ENCODE measurements at regions not wholly inside any gene's neighbourhood (a gene's known extent, or its start where the extent isn't known, plus 50 kb on each side); places are given as distances from the start of the nearest gene placed in this dataset.

DNA sequence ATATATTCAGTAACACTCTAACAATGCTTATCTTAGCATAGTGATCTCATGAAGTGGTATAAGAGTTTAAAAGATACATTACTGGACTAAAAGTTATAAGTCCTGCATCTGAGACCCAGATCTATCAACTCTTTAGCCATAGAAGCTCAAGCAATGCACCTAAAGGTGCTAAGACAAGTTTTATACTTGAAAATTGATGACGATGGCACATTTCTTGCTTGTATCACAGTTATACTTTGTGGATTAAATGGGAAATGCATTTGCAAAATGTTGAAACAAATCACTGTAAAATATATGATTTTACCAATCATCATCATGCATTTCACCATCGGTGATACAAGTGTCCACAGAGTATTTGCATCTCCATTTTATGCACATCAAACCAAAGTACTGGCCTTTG is 525.3 kb upstream of the ZNF385D start:
- Mint-ChIP-seq H3K27me3 (ENCODE audit: unreplicated experiment) (no peaks in the 10 kb centered on the region), H3K27ac (ENCODE audit: unreplicated experiment) (no peak overlapping the region), H3K4me3 (ENCODE audit: low read depth, unreplicated experiment) (no peak overlapping the region), H3K36me3 (ENCODE audit: insufficient read depth, unreplicated experiment) (no peaks in the 10 kb centered on the region), H3K9me3 (ENCODE audit: low read depth, unreplicated experiment) (no peaks in the 10 kb centered on the region), H3K4me1 (ENCODE audit: low read depth, unreplicated experiment) (no peaks in the 10 kb centered on the region)
- intact Hi-C loops (cut with micrococcal nuclease; ENCODE audit: unreplicated experiment) = no loop called here
- TF ChIP-seq, protein P1, sequence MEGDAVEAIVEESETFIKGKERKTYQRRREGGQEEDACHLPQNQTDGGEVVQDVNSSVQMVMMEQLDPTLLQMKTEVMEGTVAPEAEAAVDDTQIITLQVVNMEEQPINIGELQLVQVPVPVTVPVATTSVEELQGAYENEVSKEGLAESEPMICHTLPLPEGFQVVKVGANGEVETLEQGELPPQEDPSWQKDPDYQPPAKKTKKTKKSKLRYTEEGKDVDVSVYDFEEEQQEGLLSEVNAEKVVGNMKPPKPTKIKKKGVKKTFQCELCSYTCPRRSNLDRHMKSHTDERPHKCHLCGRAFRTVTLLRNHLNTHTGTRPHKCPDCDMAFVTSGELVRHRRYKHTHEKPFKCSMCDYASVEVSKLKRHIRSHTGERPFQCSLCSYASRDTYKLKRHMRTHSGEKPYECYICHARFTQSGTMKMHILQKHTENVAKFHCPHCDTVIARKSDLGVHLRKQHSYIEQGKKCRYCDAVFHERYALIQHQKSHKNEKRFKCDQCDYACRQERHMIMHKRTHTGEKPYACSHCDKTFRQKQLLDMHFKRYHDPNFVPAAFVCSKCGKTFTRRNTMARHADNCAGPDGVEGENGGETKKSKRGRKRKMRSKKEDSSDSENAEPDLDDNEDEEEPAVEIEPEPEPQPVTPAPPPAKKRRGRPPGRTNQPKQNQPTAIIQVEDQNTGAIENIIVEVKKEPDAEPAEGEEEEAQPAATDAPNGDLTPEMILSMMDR (IDR thresholded peaks at IDR 0.05; ENCODE audit: unreplicated experiment) = no peak
- CTCF ChIA-PET = no interaction called here
- no TSS peak for BruUV-seq (replicated peaks)
- DNase-seq = no peak

DNA sequence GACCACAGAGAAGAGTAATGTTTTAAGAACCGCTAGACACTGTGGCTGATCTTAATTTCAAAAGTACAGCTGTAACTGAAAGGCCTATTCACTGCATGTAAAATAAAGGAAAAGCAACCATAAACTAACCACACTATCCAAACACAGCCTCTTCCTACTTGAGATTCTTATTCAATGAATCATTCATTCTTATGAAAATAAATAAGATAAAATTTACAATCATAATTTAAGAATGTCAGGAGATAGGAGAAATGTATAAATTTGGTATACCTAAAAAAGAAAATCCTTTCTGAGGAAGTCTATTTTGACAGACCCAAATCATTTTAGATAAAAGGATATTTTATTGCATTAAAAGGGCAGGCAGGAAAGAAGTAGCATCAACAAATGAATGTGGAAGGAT is 533.5 kb upstream of the ZNF385D start:
- H3K4me3 Mint-ChIP-seq (ENCODE audit: low read depth, unreplicated experiment) = no peak overlapping the region
- no peaks in the 10 kb centered on the region for H3K27me3 Mint-ChIP-seq (ENCODE audit: unreplicated experiment)
- intact Hi-C loops (cut with micrococcal nuclease; ENCODE audit: unreplicated experiment) = no loop called here
- CTCF ChIA-PET = no interaction called here
- H3K36me3 Mint-ChIP-seq (ENCODE audit: insufficient read depth, unreplicated experiment) = no peaks in the 10 kb centered on the region
- TF ChIP-seq, protein P1 (IDR thresholded peaks at IDR 0.05; ENCODE audit: unreplicated experiment) = no peak
- BruUV-seq (replicated peaks) = no TSS peak
- H3K4me1 Mint-ChIP-seq (ENCODE audit: low read depth, unreplicated experiment) = no peaks in the 10 kb centered on the region
- H3K9me3 Mint-ChIP-seq (ENCODE audit: low read depth, unreplicated experiment) = peaks cover 3% of the 10 kb centered on the region
- no peak overlapping the region for H3K27ac Mint-ChIP-seq (ENCODE audit: unreplicated experiment)
- no peak for DNase-seq

DNA sequence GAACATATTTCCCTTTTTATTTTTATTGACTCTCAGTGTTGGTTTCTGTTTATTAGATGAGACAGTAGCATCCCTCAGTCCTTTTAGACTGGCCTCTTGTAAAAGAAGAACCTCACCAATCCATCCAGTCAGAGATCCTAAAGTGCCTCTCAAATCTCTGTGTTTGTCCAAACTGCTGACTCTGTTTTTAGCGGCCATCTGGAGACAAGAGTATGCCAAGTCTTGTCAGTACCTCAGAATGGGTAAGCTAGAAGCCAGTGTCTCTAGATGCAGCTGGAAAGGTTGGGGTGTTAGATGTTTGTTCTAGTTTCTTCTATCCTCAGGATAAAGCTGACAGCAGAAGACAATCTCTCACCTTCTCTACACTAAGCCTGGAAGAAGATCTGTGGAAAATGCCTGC is 537.7 kb upstream of the ZNF385D start:
- DNase-seq = no peak
- Mint-ChIP-seq H3K36me3 (ENCODE audit: insufficient read depth, unreplicated experiment) (no peaks in the 10 kb centered on the region), H3K9me3 (ENCODE audit: low read depth, unreplicated experiment) (peaks cover 3% of the 10 kb centered on the region), H3K4me3 (ENCODE audit: low read depth, unreplicated experiment) (no peak overlapping the region), H3K27me3 (ENCODE audit: unreplicated experiment) (no peaks in the 10 kb centered on the region), H3K4me1 (ENCODE audit: low read depth, unreplicated experiment) (no peaks in the 10 kb centered on the region), H3K27ac (ENCODE audit: unreplicated experiment) (no peak overlapping the region)
- intact Hi-C loops (cut with micrococcal nuclease; ENCODE audit: unreplicated experiment) = no loop called here
- CTCF ChIA-PET = no interaction called here
- no TSS peak for BruUV-seq (replicated peaks)
- TF ChIP-seq, protein P1 (IDR thresholded peaks at IDR 0.05; ENCODE audit: unreplicated experiment) = no peak

DNA sequence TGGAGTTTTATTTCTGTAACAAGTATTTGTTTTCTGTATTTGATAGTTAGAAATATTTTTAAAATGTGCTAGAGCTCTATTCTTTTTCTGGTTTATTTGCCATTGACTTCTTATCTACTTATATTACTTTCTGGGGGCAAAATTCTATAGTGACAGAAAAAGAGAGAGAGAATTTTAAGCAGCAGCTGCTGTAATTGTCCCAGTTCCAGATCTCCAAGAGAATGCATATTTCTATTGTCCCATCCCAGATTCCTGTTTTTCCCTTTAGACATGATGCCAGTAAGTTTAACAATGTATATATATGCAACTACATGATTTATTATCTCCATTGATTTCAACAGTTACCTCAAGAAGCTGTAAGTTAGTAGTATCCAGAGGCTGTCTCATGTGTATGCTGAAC is 541.7 kb upstream of the ZNF385D start:
- intact Hi-C loops (cut with micrococcal nuclease; ENCODE audit: unreplicated experiment) = no loop called here
- DNase-seq = no peak
- H3K36me3 Mint-ChIP-seq (ENCODE audit: insufficient read depth, unreplicated experiment) = no peaks in the 10 kb centered on the region
- no peaks in the 10 kb centered on the region for H3K9me3 Mint-ChIP-seq (ENCODE audit: low read depth, unreplicated experiment)
- no TSS peak for BruUV-seq (replicated peaks)
- no peak overlapping the region for H3K27ac Mint-ChIP-seq (ENCODE audit: unreplicated experiment)
- H3K27me3 Mint-ChIP-seq (ENCODE audit: unreplicated experiment) = no peaks in the 10 kb centered on the region
- CTCF ChIA-PET = no interaction called here
- no peak overlapping the region for H3K4me3 Mint-ChIP-seq (ENCODE audit: low read depth, unreplicated experiment)
- TF ChIP-seq, protein P1 (IDR thresholded peaks at IDR 0.05; ENCODE audit: unreplicated experiment) = no peak
- no peaks in the 10 kb centered on the region for H3K4me1 Mint-ChIP-seq (ENCODE audit: low read depth, unreplicated experiment)

DNA sequence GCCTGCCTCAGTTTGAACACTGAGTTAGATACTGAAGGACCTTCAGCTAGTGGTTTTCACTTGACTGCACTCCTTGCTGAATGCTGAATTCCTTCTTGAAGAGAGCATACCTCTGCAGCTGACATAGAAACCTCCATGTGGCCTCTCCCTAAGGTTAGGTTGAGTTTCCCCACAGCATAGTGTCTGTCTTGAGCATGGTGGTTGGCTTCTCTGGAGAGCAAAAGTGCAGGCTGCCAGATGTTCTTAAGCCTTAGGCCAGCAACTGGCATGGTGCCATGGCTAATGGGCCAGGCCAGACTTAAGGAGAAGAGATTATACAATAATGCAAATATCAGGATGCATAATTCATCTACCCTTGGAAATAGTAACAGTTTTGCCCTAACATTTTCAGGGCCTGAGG is 545.6 kb upstream of the ZNF385D start:
- no peaks in the 10 kb centered on the region for H3K4me1 Mint-ChIP-seq (ENCODE audit: low read depth, unreplicated experiment)
- H3K4me3 Mint-ChIP-seq (ENCODE audit: low read depth, unreplicated experiment) = no peak overlapping the region
- no peaks in the 10 kb centered on the region for H3K9me3 Mint-ChIP-seq (ENCODE audit: low read depth, unreplicated experiment)
- CTCF ChIA-PET = no interaction called here
- no peaks in the 10 kb centered on the region for H3K36me3 Mint-ChIP-seq (ENCODE audit: insufficient read depth, unreplicated experiment)
- TF ChIP-seq, protein P1 (IDR thresholded peaks at IDR 0.05; ENCODE audit: unreplicated experiment) = no peak
- intact Hi-C loops (cut with micrococcal nuclease; ENCODE audit: unreplicated experiment) = no loop called here
- H3K27me3 Mint-ChIP-seq (ENCODE audit: unreplicated experiment) = no peaks in the 10 kb centered on the region
- BruUV-seq (replicated peaks) = no TSS peak
- no peak overlapping the region for H3K27ac Mint-ChIP-seq (ENCODE audit: unreplicated experiment)
- no peak for DNase-seq

Measured in Calu3 (cell line).